ENCODE measurements at regions not wholly inside any gene's neighbourhood (a gene's known extent, or its start where the extent isn't known, plus 50 kb on each side); places are given as distances from the start of the nearest gene placed in this dataset.

- Histone ChIP-seq H2AFZ (no peak overlapping the region), H3K36me3 (replicated peaks; ENCODE audit: insufficient read depth, low read depth) (no peaks in the 10 kb centered on the region), H3K9me2 (replicated peaks; ENCODE audit: insufficient read depth) (no peaks in the 10 kb centered on the region), H3K9me3 (ENCODE audit: low read depth) (no peaks in the 10 kb centered on the region), H3K27me3 (no peaks in the 10 kb centered on the region), H3K4me2 (no peak overlapping the region), H4K20me1 (ENCODE audit: insufficient read depth, poor library complexity, severe bottlenecking) (no peaks in the 10 kb centered on the region), H3K79me2 (no peaks in the 10 kb centered on the region), H3K4me3 (no peak overlapping the region), H3K27ac (no peak overlapping the region), H3K4me1 (ENCODE audit: insufficient read depth) (no peaks in the 10 kb centered on the region)
- DNase-seq (ENCODE audit: low spot score), result no peak
- 90% methylated on average over 14 of the region's 14 CpGs for WGBS (ENCODE audit: low lambda C conversion rate, missing lambda C conversion rate)
- TF ChIP-seq EZH2phosphoT487 (IDR thresholded peaks at IDR 0.05; ENCODE audit: low read depth, severe bottlenecking, unreplicated experiment) (no peak), CTCF (IDR thresholded peaks at IDR 0.05; ENCODE audit: poor library complexity) (no peak), EZH2 (IDR thresholded peaks at IDR 0.05; ENCODE audit: borderline replicate concordance) (no peak)
These were observed 333.9 kb downstream of the CTTN start for GRCh38 chr11:70732023-70732880.

GRCh38 chr11:70732881-70733196, 334.5 kb downstream of the CTTN start:
- Histone ChIP-seq H3K36me3 (replicated peaks; ENCODE audit: insufficient read depth, low read depth) (no peaks in the 10 kb centered on the region), H3K9me3 (ENCODE audit: low read depth) (no peaks in the 10 kb centered on the region), H3K4me1 (ENCODE audit: insufficient read depth) (no peaks in the 10 kb centered on the region), H2AFZ (no peak overlapping the region), H4K20me1 (ENCODE audit: insufficient read depth, poor library complexity, severe bottlenecking) (no peaks in the 10 kb centered on the region), H3K4me2 (no peak overlapping the region), H3K79me2 (no peaks in the 10 kb centered on the region), H3K27ac (no peak overlapping the region), H3K4me3 (no peak overlapping the region), H3K27me3 (no peaks in the 10 kb centered on the region), H3K9me2 (replicated peaks; ENCODE audit: insufficient read depth) (no peaks in the 10 kb centered on the region)
- DNase-seq (ENCODE audit: low spot score), result no peak
- WGBS (ENCODE audit: low lambda C conversion rate, missing lambda C conversion rate), result 86% methylated on average over 16 of the region's 16 CpGs
- no peak for TF ChIP-seq EZH2 (IDR thresholded peaks at IDR 0.05; ENCODE audit: borderline replicate concordance)
- TF ChIP-seq EZH2phosphoT487 (IDR thresholded peaks at IDR 0.05; ENCODE audit: low read depth, severe bottlenecking, unreplicated experiment), result no peak
- no peak for TF ChIP-seq CTCF (IDR thresholded peaks at IDR 0.05; ENCODE audit: poor library complexity)

GRCh38 chr11:70733327-70734325, 335.3 kb downstream of the CTTN start:
- H3K9me2 ChIP-seq (replicated peaks; ENCODE audit: insufficient read depth), result no peaks in the 10 kb centered on the region
- TF ChIP-seq CTCF (IDR thresholded peaks at IDR 0.05; ENCODE audit: poor library complexity) (no peak), EZH2 (IDR thresholded peaks at IDR 0.05; ENCODE audit: borderline replicate concordance) (no peak), EZH2phosphoT487 (IDR thresholded peaks at IDR 0.05; ENCODE audit: low read depth, severe bottlenecking, unreplicated experiment) (no peak)
- no peaks in the 10 kb centered on the region for H3K4me1 ChIP-seq (ENCODE audit: insufficient read depth)
- H3K4me3 ChIP-seq, result no peak overlapping the region
- no peaks in the 10 kb centered on the region for H3K27me3 ChIP-seq
- H3K79me2 ChIP-seq, result no peaks in the 10 kb centered on the region
- H4K20me1 ChIP-seq (ENCODE audit: insufficient read depth, poor library complexity, severe bottlenecking), result no peaks in the 10 kb centered on the region
- H2AFZ ChIP-seq, result no peak overlapping the region
- no peaks in the 10 kb centered on the region for H3K36me3 ChIP-seq (replicated peaks; ENCODE audit: insufficient read depth, low read depth)
- H3K4me2 ChIP-seq, result no peak overlapping the region
- H3K9me3 ChIP-seq (ENCODE audit: low read depth), result no peaks in the 10 kb centered on the region
- 94% methylated on average over 21 of the region's 21 CpGs for WGBS (ENCODE audit: low lambda C conversion rate, missing lambda C conversion rate)
- no peak for DNase-seq (ENCODE audit: low spot score)
- no peak overlapping the region for H3K27ac ChIP-seq
